SH-SY5Y (cell line): ENCODE measurements at regions not wholly inside any gene's neighbourhood (a gene's known extent, or its start where the extent isn't known, plus 50 kb on each side); places are given as distances from the start of the nearest gene placed in this dataset.

ENCODE experiments used
- GATA2 ChIP-seq: IDR thresholded peaks from 2 replicates; pipeline ENCODE4 v1.6.1; 2011; ENCODE audit warnings: mild to moderate bottlenecking, low read depth, low read length
- GATA3 ChIP-seq: IDR thresholded peaks from 2 replicates; pipeline ENCODE4 v1.6.1; 2011; ENCODE audit warnings: low read depth, mild to moderate bottlenecking, low read length, moderate library complexity

GRCh38 chr1:238153939-238154338 is 263.2 kb upstream of the ZP4 start:
- TF ChIP-seq GATA2 (no peak), GATA3 (no peak)
